ENCODE measurements at regions not wholly inside any gene's neighbourhood (a gene's known extent, or its start where the extent isn't known, plus 50 kb on each side); places are given as distances from the start of the nearest gene placed in this dataset.

- no peak overlapping the region for H3K4me3 Mint-ChIP-seq
- peaks cover 7% of the 10 kb centered on the region for H3K36me3 Mint-ChIP-seq
- no peaks in the 10 kb centered on the region for H3K9me3 Mint-ChIP-seq (ENCODE audit: low read depth)
- no peak overlapping the region for H3K27ac Mint-ChIP-seq
- H3K4me1 Mint-ChIP-seq (ENCODE audit: low read depth) = peaks cover 2% of the 10 kb centered on the region
- H3K27me3 Mint-ChIP-seq = no peaks in the 10 kb centered on the region
Observed at GRCh38 chr4:13268165-13268564, 216.0 kb downstream of the RAB28 start.

- Mint-ChIP-seq H3K9me3 (ENCODE audit: low read depth) (no peaks in the 10 kb centered on the region), H3K4me1 (ENCODE audit: low read depth) (peaks cover 2% of the 10 kb centered on the region), H3K4me3 (no peak overlapping the region), H3K27me3 (no peaks in the 10 kb centered on the region), H3K27ac (no peak overlapping the region), H3K36me3 (peaks cover 7% of the 10 kb centered on the region)
Observed at GRCh38 chr4:13267091-13267490, 217.0 kb downstream of the RAB28 start.

GRCh38 chr4:13266687-13267086, 217.5 kb downstream of the RAB28 start:
- Mint-ChIP-seq H3K4me3 (no peak overlapping the region), H3K27me3 (no peaks in the 10 kb centered on the region), H3K4me1 (ENCODE audit: low read depth) (peaks cover 2% of the 10 kb centered on the region), H3K36me3 (peaks cover 7% of the 10 kb centered on the region), H3K9me3 (ENCODE audit: low read depth) (no peaks in the 10 kb centered on the region), H3K27ac (no peak overlapping the region)

GRCh38 chr4:13263967-13264525, 220.1 kb downstream of the RAB28 start:
- Mint-ChIP-seq H3K4me3 (no peak overlapping the region), H3K36me3 (peaks cover 7% of the 10 kb centered on the region), H3K27ac (no peak overlapping the region), H3K4me1 (ENCODE audit: low read depth) (peaks cover 2% of the 10 kb centered on the region), H3K9me3 (ENCODE audit: low read depth) (no peaks in the 10 kb centered on the region), H3K27me3 (no peaks in the 10 kb centered on the region)

GRCh38 chr4:13262816-13263215, 221.3 kb downstream of the RAB28 start:
- H3K36me3 Mint-ChIP-seq = peaks cover 13% of the 10 kb centered on the region
- no peaks in the 10 kb centered on the region for H3K9me3 Mint-ChIP-seq (ENCODE audit: low read depth)
- peaks cover 2% of the 10 kb centered on the region for H3K4me1 Mint-ChIP-seq (ENCODE audit: low read depth)
- H3K4me3 Mint-ChIP-seq = no peak overlapping the region
- H3K27me3 Mint-ChIP-seq = no peaks in the 10 kb centered on the region
- no peak overlapping the region for H3K27ac Mint-ChIP-seq

GRCh38 chr4:13261486-13262257, 222.5 kb downstream of the RAB28 start:
- Mint-ChIP-seq H3K9me3 (ENCODE audit: low read depth) (no peaks in the 10 kb centered on the region), H3K27me3 (no peaks in the 10 kb centered on the region), H3K4me3 (no peak overlapping the region)

GRCh38 chr4:13260513-13260912, 223.6 kb downstream of the RAB28 start:
- Mint-ChIP-seq H3K4me1 (ENCODE audit: low read depth) (peaks cover 2% of the 10 kb centered on the region), H3K4me3 (no peak overlapping the region), H3K9me3 (ENCODE audit: low read depth) (no peaks in the 10 kb centered on the region), H3K27ac (no peak overlapping the region), H3K36me3 (peaks cover 13% of the 10 kb centered on the region), H3K27me3 (no peaks in the 10 kb centered on the region)

More at GRCh38 chr4:13261486-13262257, 222.5 kb downstream of the RAB28 start:
- no peak overlapping the region for H3K27ac Mint-ChIP-seq
- H3K36me3 Mint-ChIP-seq = peaks cover 10% of the 10 kb centered on the region
- peaks cover 2% of the 10 kb centered on the region for H3K4me1 Mint-ChIP-seq (ENCODE audit: low read depth)

- Mint-ChIP-seq H3K36me3 (peaks cover 38% of the 10 kb centered on the region), H3K27me3 (no peaks in the 10 kb centered on the region), H3K4me1 (ENCODE audit: low read depth) (no peaks in the 10 kb centered on the region), H3K9me3 (ENCODE audit: low read depth) (peaks cover 27% of the 10 kb centered on the region), H3K27ac (no peak overlapping the region), H3K4me3 (no peak overlapping the region)
Observed at GRCh38 chr4:13250263-13250662, 233.9 kb downstream of the RAB28 start.

DNA sequence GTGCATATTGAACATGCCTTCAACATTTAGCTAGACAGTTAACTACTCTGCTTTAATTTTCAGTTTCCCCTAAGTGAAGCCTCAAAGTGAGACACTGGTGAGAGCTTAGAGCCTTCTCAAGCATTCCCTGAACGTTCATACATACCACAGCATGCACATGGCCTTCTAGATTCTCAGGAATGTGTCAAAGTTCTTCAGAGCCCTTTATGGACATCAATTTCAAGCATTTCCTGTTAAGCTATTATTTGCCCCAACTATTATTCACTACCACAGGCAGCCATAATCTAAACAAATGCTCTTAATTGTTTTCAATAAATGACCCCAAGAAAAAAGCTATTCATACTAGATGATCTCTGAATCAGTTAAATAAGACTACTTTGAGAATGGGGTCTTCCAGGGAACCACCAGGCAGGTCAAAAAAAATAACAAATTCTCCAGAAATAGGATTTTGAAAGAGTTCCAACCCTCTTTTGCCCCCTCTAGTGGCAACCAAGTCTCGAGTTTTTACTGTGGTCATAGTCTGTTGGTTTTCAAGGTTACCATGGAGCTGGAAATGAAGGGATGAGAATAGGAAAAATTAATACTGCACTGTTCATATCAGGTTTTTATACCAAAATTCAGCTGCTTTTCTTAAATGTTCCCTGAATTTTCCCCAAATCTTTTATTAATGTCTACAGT, 235.4 kb downstream of the RAB28 start:
- H3K36me3 Mint-ChIP-seq = peaks cover 41% of the 10 kb centered on the region
- H3K9me3 Mint-ChIP-seq (ENCODE audit: low read depth) = peaks cover 27% of the 10 kb centered on the region
- no peak overlapping the region for H3K4me3 Mint-ChIP-seq
- H3K27ac Mint-ChIP-seq = no peak overlapping the region
- H3K4me1 Mint-ChIP-seq (ENCODE audit: low read depth) = no peaks in the 10 kb centered on the region
- H3K27me3 Mint-ChIP-seq = no peaks in the 10 kb centered on the region

- H3K4me1 Mint-ChIP-seq (ENCODE audit: low read depth) = no peaks in the 10 kb centered on the region
- H3K9me3 Mint-ChIP-seq (ENCODE audit: low read depth) = peaks cover 34% of the 10 kb centered on the region
- no peak overlapping the region for H3K27ac Mint-ChIP-seq
- H3K27me3 Mint-ChIP-seq = no peaks in the 10 kb centered on the region
- H3K36me3 Mint-ChIP-seq = peaks cover 24% of the 10 kb centered on the region
- no peak overlapping the region for H3K4me3 Mint-ChIP-seq
Observed at GRCh38 chr4:13246107-13246506, 238.0 kb downstream of the RAB28 start.

DNA sequence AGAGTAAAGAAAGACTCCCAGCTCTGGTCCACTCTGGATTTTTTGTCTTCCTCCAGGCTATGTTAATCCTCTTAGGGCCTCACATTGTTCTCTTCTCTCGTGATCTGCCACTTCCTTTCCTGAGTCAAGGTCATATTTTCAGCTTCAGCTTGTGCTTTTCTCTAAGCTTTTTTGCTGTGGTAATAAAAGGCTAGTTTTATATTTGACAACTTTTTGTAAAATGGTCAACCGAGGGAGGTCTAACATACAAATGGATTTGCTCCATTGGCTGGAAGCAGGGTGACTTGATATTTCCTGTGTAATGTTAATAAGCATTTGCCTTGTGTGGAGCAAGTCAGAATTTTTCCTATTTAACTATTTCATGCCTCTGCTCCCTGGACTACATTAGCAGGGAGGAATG, 239.7 kb downstream of the RAB28 start:
- no peaks in the 10 kb centered on the region for H3K27me3 Mint-ChIP-seq
- no peak overlapping the region for H3K27ac Mint-ChIP-seq

GRCh38 chr4:13243152-13243551, 241.0 kb downstream of the RAB28 start:
- no peak overlapping the region for H3K4me3 Mint-ChIP-seq

More for the DNA sequence above, 239.7 kb downstream of the RAB28 start:
- Mint-ChIP-seq H3K4me3 (no peak overlapping the region), H3K36me3 (peaks cover 17% of the 10 kb centered on the region), H3K9me3 (ENCODE audit: low read depth) (peaks cover 26% of the 10 kb centered on the region), H3K4me1 (ENCODE audit: low read depth) (no peaks in the 10 kb centered on the region)

DNA sequence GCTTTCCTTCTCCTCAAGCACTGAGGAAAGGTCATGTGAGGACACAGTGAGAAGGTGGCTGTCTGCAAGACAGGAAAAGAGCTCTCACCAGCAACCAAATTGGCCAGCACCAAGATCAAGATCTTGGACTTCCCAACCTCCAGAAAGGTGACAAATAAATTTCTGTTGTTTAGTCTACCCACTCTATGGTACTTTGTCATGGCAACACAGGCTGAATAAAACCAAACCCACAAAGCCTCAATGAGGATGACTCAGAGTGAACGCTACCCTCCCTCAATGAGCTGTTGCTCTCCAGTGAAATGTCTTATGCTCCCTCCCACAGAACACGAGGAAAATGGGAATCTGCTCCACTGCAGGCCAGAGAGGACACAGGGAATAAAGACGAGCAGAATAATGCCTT, 244.1 kb downstream of the RAB28 start:
- Mint-ChIP-seq H3K4me1 (ENCODE audit: low read depth) (no peaks in the 10 kb centered on the region), H3K4me3 (no peak overlapping the region), H3K27ac (no peak overlapping the region), H3K9me3 (ENCODE audit: low read depth) (peaks cover 12% of the 10 kb centered on the region), H3K36me3 (peaks cover 5% of the 10 kb centered on the region), H3K27me3 (no peaks in the 10 kb centered on the region)

More at GRCh38 chr4:13243152-13243551, 241.0 kb downstream of the RAB28 start:
- Mint-ChIP-seq H3K4me1 (ENCODE audit: low read depth) (no peaks in the 10 kb centered on the region), H3K27me3 (no peaks in the 10 kb centered on the region), H3K36me3 (peaks cover 13% of the 10 kb centered on the region), H3K27ac (no peak overlapping the region), H3K9me3 (ENCODE audit: low read depth) (peaks cover 15% of the 10 kb centered on the region)

GRCh38 chr4:13238936-13239335, 245.2 kb downstream of the RAB28 start:
- H3K9me3 Mint-ChIP-seq (ENCODE audit: low read depth) = peaks cover 15% of the 10 kb centered on the region
- H3K27ac Mint-ChIP-seq = no peak overlapping the region
- H3K4me1 Mint-ChIP-seq (ENCODE audit: low read depth) = no peaks in the 10 kb centered on the region
- no peak overlapping the region for H3K4me3 Mint-ChIP-seq
- peaks cover 5% of the 10 kb centered on the region for H3K36me3 Mint-ChIP-seq
- no peaks in the 10 kb centered on the region for H3K27me3 Mint-ChIP-seq

- Mint-ChIP-seq H3K36me3 (peaks cover 3% of the 10 kb centered on the region), H3K27me3 (no peaks in the 10 kb centered on the region), H3K9me3 (ENCODE audit: low read depth) (peaks cover 11% of the 10 kb centered on the region), H3K4me1 (ENCODE audit: low read depth) (no peaks in the 10 kb centered on the region), H3K27ac (no peak overlapping the region), H3K4me3 (no peak overlapping the region)
Observed at GRCh38 chr4:13236485-13236884, 247.7 kb downstream of the RAB28 start.

All from activated naive CD8-positive, alpha-beta T cell (primary cell).